ENCODE measurements at regions not wholly inside any gene's neighbourhood (a gene's known extent, or its start where the extent isn't known, plus 50 kb on each side); places are given as distances from the start of the nearest gene placed in this dataset.

DNA sequence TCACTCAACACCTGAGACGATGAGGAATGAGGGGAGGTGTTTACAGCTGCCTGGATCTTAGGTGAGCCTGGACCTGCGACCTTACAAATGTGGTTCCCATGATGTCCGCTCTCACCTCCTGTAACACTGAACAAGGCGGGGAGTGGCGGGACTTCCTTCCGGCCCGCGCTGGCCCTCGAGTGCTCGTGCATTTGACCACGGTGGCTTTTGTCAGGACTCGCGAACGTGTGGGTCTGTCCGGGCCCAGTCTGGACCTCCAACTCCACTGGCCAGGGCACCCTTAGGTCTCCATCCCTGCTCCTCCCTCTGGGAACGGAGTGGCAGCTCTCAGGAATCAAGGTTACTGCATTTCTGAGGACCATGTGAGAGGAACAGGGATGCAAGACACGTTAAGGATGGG, 263.0 kb upstream of the SALL3 start:
- no peak overlapping the region for H3K9ac ChIP-seq (ENCODE audit: insufficient read depth, low read length, poor library complexity, severe bottlenecking)
- peaks cover 9 to 21% of the 10 kb centered on the region in 2 donors for H3K9me3 ChIP-seq (replicated peaks in 1 of 2; ENCODE audit: control insufficient read depth in 1 of 2, insufficient read depth in 1 of 2, low read length in 2 of 2)
- H3K36me3 Mint-ChIP-seq = no peaks in the 10 kb centered on the region
- no peak overlapping the region for H2AFZ ChIP-seq (ENCODE audit: insufficient read depth, low read depth, low read length, poor library complexity, severe bottlenecking)
- TF ChIP-seq, protein P1, sequence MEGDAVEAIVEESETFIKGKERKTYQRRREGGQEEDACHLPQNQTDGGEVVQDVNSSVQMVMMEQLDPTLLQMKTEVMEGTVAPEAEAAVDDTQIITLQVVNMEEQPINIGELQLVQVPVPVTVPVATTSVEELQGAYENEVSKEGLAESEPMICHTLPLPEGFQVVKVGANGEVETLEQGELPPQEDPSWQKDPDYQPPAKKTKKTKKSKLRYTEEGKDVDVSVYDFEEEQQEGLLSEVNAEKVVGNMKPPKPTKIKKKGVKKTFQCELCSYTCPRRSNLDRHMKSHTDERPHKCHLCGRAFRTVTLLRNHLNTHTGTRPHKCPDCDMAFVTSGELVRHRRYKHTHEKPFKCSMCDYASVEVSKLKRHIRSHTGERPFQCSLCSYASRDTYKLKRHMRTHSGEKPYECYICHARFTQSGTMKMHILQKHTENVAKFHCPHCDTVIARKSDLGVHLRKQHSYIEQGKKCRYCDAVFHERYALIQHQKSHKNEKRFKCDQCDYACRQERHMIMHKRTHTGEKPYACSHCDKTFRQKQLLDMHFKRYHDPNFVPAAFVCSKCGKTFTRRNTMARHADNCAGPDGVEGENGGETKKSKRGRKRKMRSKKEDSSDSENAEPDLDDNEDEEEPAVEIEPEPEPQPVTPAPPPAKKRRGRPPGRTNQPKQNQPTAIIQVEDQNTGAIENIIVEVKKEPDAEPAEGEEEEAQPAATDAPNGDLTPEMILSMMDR (IDR thresholded peaks at IDR 0.05) = no peak
- WGBS (ENCODE audit: insufficient coverage) = 81% methylated on average over 16 of the region's 17 CpGs
- H3K27me3 Mint-ChIP-seq (ENCODE audit: low read depth in 3 of 3) = peaks cover 2 to 11% (median 2%) of the 10 kb centered on the region in 3 donors
- no peaks in the 10 kb centered on the region for H3K36me3 ChIP-seq (replicated peaks in 1 of 2; ENCODE audit: control insufficient read depth in 1 of 2, insufficient read depth in 2 of 2, low read length in 2 of 2)
- H3K4me1 Mint-ChIP-seq = no peaks in the 10 kb centered on the region
- peaks cover 10 to 26% (median 15%) of the 10 kb centered on the region in 7 donors for H3K9me3 Mint-ChIP-seq
- no peaks in the 10 kb centered on the region for H4K20me1 ChIP-seq (ENCODE audit: insufficient read depth, low read length)
- H3K4me2 ChIP-seq (replicated peaks; ENCODE audit: extremely low read depth, low read length, poor library complexity, severe bottlenecking) = no peak overlapping the region
- H3K27ac ChIP-seq (ENCODE audit: low read depth in 1 of 2, low read length in 2 of 2) = no peak overlapping the region
- peaks cover 0 to 9% of the 10 kb centered on the region in 2 donors for H3K27me3 ChIP-seq (ENCODE audit: control insufficient read depth in 2 of 2, insufficient read depth in 2 of 2, low read length in 2 of 2)
- no peak for DNase-seq
- no peaks in the 10 kb centered on the region for H3K4me1 ChIP-seq (ENCODE audit: control insufficient read depth in 1 of 2, insufficient read depth in 2 of 2, low read length in 2 of 2)
- intact Hi-C loops (cut with micrococcal nuclease) = no loop called here
- no peaks in the 10 kb centered on the region for H3K79me2 ChIP-seq (ENCODE audit: insufficient read depth, low read length)
- H3K4me3 Mint-ChIP-seq = no peak overlapping the region
- H3K4me3 ChIP-seq (replicated peaks in 1 of 3; ENCODE audit: low read depth in 2 of 3, low read length in 3 of 3) = no peak overlapping the region
- no peak overlapping the region for H3K27ac Mint-ChIP-seq

DNA sequence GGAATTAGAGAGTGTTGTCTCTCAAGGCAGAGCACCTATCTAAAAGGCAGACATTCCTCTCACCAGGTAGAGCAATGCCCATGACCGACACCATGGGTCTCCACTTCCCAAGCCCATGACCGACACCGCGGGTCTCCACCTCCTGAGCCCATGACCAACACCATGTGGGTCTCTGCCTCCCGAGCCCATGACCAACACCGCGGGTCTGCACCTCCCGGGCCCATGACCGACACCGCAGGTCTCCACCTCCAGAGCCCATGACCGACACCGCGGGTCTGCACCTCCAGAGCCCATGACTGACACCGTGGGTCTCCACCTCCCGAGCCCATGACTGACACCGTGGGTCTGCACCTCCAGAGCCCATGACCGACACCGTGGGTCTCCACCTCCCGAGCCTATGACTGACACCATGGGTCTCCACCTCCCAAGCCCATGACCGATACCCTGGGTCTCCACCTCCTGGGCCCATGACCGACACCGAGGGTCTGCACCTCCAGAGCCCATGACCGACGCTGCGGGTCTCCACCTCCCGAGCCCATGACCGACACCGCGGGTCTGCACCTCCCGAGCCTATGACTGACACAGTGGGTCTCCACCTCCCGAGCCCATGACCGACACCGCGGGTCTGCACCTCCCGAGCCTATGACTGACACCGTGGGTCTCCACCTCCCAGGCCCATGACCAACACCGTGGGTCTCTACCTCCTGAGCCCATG, 262.4 kb upstream of the SALL3 start:
- no peak overlapping the region for H3K4me3 ChIP-seq (replicated peaks in 1 of 3; ENCODE audit: low read depth in 2 of 3, low read length in 3 of 3)
- Mint-ChIP-seq H3K4me1 (no peaks in the 10 kb centered on the region), H3K27me3 (ENCODE audit: low read depth in 3 of 3) (peaks cover 6 to 16% (median 7%) of the 10 kb centered on the region in 3 donors), H3K27ac (no peak overlapping the region), H3K4me3 (no peak overlapping the region), H3K9me3 (peaks cover 10 to 26% (median 16%) of the 10 kb centered on the region in 7 donors), H3K36me3 (no peaks in the 10 kb centered on the region)
- intact Hi-C loops (cut with micrococcal nuclease) = no loop called here
- no peak overlapping the region for H2AFZ ChIP-seq (ENCODE audit: insufficient read depth, low read depth, low read length, poor library complexity, severe bottlenecking)
- no peaks in the 10 kb centered on the region for H3K36me3 ChIP-seq (replicated peaks in 1 of 2; ENCODE audit: control insufficient read depth in 1 of 2, insufficient read depth in 2 of 2, low read length in 2 of 2)
- no peak overlapping the region for H3K27ac ChIP-seq (ENCODE audit: low read depth in 1 of 2, low read length in 2 of 2)
- TF ChIP-seq, protein P1 (IDR thresholded peaks at IDR 0.05) = no peak
- 94% methylated on average over 37 of the region's 37 CpGs for WGBS (ENCODE audit: insufficient coverage)
- H3K79me2 ChIP-seq (ENCODE audit: insufficient read depth, low read length) = no peaks in the 10 kb centered on the region
- no peak overlapping the region for H3K4me2 ChIP-seq (replicated peaks; ENCODE audit: extremely low read depth, low read length, poor library complexity, severe bottlenecking)
- no peaks in the 10 kb centered on the region for H3K4me1 ChIP-seq (ENCODE audit: control insufficient read depth in 1 of 2, insufficient read depth in 2 of 2, low read length in 2 of 2)
- H3K27me3 ChIP-seq (ENCODE audit: control insufficient read depth in 2 of 2, insufficient read depth in 2 of 2, low read length in 2 of 2) = peaks cover 0 to 15% of the 10 kb centered on the region in 2 donors
- peaks cover 9 to 21% of the 10 kb centered on the region in 2 donors for H3K9me3 ChIP-seq (replicated peaks in 1 of 2; ENCODE audit: control insufficient read depth in 1 of 2, insufficient read depth in 1 of 2, low read length in 2 of 2)
- H4K20me1 ChIP-seq (ENCODE audit: insufficient read depth, low read length) = no peaks in the 10 kb centered on the region
- no peak for DNase-seq
- no peak overlapping the region for H3K9ac ChIP-seq (ENCODE audit: insufficient read depth, low read length, poor library complexity, severe bottlenecking)
